ENCODE measurements at regions not wholly inside any gene's neighbourhood (a gene's known extent, or its start where the extent isn't known, plus 50 kb on each side); places are given as distances from the start of the nearest gene placed in this dataset.

GRCh38 chr6:138618168-138618567, 118.9 kb upstream of the NHSL1 start:
- TF ChIP-seq KLF8 (tag by site-specific recombination; IDR thresholded peaks at IDR 0.05), result no peak
- TF ChIP-seq ZNF248 (tag by site-specific recombination; IDR thresholded peaks at IDR 0.05), result no peak
- TF ChIP-seq ZNF274 (IDR thresholded peaks at IDR 0.05; ENCODE audit: low read length), result no peak
- no peak for TF ChIP-seq ZNF274 (tag by site-specific recombination; IDR thresholded peaks at IDR 0.05; ENCODE audit: borderline replicate concordance)
- TF ChIP-seq, protein P1, sequence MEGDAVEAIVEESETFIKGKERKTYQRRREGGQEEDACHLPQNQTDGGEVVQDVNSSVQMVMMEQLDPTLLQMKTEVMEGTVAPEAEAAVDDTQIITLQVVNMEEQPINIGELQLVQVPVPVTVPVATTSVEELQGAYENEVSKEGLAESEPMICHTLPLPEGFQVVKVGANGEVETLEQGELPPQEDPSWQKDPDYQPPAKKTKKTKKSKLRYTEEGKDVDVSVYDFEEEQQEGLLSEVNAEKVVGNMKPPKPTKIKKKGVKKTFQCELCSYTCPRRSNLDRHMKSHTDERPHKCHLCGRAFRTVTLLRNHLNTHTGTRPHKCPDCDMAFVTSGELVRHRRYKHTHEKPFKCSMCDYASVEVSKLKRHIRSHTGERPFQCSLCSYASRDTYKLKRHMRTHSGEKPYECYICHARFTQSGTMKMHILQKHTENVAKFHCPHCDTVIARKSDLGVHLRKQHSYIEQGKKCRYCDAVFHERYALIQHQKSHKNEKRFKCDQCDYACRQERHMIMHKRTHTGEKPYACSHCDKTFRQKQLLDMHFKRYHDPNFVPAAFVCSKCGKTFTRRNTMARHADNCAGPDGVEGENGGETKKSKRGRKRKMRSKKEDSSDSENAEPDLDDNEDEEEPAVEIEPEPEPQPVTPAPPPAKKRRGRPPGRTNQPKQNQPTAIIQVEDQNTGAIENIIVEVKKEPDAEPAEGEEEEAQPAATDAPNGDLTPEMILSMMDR (tag by site-specific recombination; IDR thresholded peaks at IDR 0.05), result no peak
- TF ChIP-seq HOXD13 (CRISPR knock-in tag; IDR thresholded peaks at IDR 0.05; ENCODE audit: borderline replicate concordance), result no peak

Data from HEK293 (cell line).